Epithelial cell of proximal tubule (primary cell): ENCODE measurements at regions not wholly inside any gene's neighbourhood (a gene's known extent, or its start where the extent isn't known, plus 50 kb on each side); places are given as distances from the start of the nearest gene placed in this dataset.

ENCODE experiments used
- DNase-seq: peaks from one replicate; pipeline ENCODE4 v3.0.0-alpha.2; 2011; ENCODE audit warnings: low read depth
- H3K4me3 ChIP-seq: 2 replicates; pipeline ENCODE4 v1.5.1; 2011; ENCODE audit warnings: low read depth, mild to moderate bottlenecking, low read length
- TF ChIP-seq, protein P1 (sequence below): conservative IDR thresholded peaks from 2 replicates; pipeline ENCODE4 v1.5.1; 2012; ENCODE audit warnings: low read depth, mild to moderate bottlenecking, low read length

- H3K4me3 ChIP-seq: no peak overlapping the region
- TF ChIP-seq, protein P1, sequence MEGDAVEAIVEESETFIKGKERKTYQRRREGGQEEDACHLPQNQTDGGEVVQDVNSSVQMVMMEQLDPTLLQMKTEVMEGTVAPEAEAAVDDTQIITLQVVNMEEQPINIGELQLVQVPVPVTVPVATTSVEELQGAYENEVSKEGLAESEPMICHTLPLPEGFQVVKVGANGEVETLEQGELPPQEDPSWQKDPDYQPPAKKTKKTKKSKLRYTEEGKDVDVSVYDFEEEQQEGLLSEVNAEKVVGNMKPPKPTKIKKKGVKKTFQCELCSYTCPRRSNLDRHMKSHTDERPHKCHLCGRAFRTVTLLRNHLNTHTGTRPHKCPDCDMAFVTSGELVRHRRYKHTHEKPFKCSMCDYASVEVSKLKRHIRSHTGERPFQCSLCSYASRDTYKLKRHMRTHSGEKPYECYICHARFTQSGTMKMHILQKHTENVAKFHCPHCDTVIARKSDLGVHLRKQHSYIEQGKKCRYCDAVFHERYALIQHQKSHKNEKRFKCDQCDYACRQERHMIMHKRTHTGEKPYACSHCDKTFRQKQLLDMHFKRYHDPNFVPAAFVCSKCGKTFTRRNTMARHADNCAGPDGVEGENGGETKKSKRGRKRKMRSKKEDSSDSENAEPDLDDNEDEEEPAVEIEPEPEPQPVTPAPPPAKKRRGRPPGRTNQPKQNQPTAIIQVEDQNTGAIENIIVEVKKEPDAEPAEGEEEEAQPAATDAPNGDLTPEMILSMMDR: no peak
- no peak for DNase-seq
Measured at GRCh38 chr12:111275308-111275707, 93.6 kb downstream of the PHETA1 start.

DNA sequence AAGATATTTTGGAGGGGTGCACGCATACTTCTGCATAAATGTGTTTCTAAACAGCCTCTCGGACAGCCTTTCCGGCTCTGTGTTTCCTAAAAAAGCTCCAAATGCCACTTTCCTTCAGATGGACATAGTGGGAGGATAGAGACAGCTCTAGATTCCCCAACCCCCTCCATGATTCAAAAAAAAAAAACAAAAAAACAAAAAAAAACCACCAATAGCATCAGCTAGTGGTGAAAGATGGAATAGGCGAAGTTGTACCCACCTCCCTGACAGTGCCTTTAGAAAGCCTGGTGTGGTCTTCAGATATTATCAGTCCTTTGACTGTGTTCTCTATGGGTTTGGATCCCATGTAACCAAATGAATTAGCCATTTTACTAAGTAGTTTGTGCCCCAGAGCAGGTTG lies 94.1 kb downstream of the PHETA1 start:
- TF ChIP-seq, protein P1: peak; percentile 46
- no peak for DNase-seq
- H3K4me3 ChIP-seq: no peak overlapping the region

- H3K4me3 ChIP-seq: no peak overlapping the region
- TF ChIP-seq, protein P1: peak; percentile 48
- DNase-seq: no peak
Measured at GRCh38 chr12:111271674-111272418, 97.0 kb downstream of the PHETA1 start.

- no peak for DNase-seq
Measured at GRCh38 chr12:111270774-111271173, 98.1 kb downstream of the PHETA1 start.

DNA sequence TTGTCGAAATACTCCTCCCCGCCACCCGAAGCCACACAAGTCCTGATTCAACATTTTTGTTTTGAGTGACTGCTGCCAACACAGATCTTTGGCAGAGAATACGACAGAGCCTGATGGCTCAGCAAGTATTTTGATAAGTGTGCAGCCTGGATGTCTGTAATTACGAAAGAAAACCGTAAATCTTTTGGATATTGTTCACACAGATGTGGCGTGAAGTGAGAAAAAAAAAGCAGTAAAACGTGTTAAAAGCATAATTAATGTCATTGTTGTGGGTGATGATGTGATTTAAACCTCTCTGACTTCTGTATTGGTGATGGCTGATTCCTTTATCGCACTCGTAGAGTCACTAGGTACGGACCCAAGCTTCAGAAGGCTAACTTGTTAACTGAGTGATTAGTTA lies 98.7 kb downstream of the PHETA1 start:
- H3K4me3 ChIP-seq: no peak overlapping the region
- DNase-seq: no peak

More at GRCh38 chr12:111270774-111271173, 98.1 kb downstream of the PHETA1 start:
- TF ChIP-seq, protein P1: no peak
- H3K4me3 ChIP-seq: no peak overlapping the region

GRCh38 chr12:111269718-111270117 lies 99.2 kb downstream of the PHETA1 start:
- DNase-seq: no peak
- no peak overlapping the region for H3K4me3 ChIP-seq
- TF ChIP-seq, protein P1: no peak

More for the DNA sequence above, 98.7 kb downstream of the PHETA1 start:
- TF ChIP-seq, protein P1: no peak
